NCI-H1417 (cell line): ENCODE measurements at regions not wholly inside any gene's neighbourhood (a gene's known extent, or its start where the extent isn't known, plus 50 kb on each side); places are given as distances from the start of the nearest gene placed in this dataset.
"Not testable (repeated sequence)": the region's sequence is repeated elsewhere in the genome, so short reads cannot be mapped to it uniquely, and the experiment has no call there.

Source experiments
- DNase-seq, 3 experiments: peaks; one replicate each; lab custom pipeline; 2025; lab: John Stamatoyannopoulos, UW

- no peak for DNase-seq
Measured at GRCh38 chr5:75002271-75002670, 50.1 kb downstream of the GCNT4 start.

DNA sequence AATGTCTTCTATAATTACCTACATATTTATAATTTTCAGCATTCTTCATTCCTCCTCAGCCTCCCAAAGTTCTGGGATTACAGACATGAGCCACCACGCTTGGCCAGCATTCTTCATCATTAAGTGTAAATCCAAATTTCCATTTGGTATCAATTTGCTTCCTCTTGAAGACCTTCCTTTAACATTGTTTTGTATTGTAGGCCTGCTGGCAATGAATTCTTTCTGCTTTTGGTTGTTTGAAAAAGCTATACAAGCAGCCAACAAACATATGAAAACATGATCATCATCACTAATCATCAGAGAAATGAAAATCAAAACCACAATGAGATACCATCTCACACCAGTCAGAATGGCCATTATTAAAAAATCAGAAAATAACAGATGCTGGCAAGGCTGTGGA, 56.4 kb downstream of the GCNT4 start:
- DNase-seq: no peak

GRCh38 chr5:74994826-74995225, 57.5 kb downstream of the GCNT4 start:
- DNase-seq: no peak

DNA sequence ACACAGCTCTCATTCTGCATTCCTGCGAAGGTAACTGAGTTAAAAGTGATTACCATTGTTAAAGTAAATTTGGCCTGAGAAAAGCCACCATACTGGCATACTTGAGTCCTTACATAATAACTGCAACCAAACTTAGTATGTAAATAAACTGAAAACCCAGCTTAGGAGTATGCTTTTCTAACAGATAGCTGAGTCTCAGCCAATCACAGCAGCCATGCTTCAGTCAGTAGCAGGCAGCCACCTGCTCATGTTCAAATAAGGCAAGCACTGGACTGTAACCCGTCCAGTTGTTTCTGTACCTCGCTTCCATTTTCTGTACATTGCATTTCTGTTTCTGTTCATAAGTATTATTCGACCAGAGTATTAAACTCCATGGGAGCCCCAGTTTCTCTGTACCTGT, 58.6 kb downstream of the GCNT4 start:
- DNase-seq: no peak

- DNase-seq: no peak
Measured at GRCh38 chr5:74992791-74993190, 59.6 kb downstream of the GCNT4 start.

- no peak for DNase-seq
Measured at GRCh38 chr5:74991522-74991921, 60.8 kb downstream of the GCNT4 start.

- DNase-seq: no peak
Measured at GRCh38 chr5:74990194-74990593, 62.2 kb downstream of the GCNT4 start.

GRCh38 chr5:74988273-74988983, 63.9 kb downstream of the GCNT4 start:
- no peak for DNase-seq

DNA sequence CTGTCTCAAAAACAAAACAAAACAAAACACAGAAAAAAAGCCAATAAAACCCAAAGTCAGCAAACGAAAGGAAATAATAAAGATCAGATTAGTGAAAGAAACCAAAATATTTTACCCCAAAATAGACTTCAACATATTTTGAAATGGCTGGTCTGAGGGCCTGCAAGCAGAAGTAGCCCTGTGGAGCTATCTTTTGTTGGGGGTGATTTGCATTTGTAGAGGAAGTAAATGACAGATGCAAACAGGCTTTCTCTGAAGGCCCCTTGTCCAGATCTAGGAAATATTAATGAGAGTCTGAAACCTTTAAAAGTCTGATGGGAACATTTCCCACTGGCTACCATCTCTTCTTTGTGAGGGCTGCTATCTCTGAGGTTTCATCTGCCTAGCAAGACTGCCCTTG, 74.0 kb downstream of the GCNT4 start:
- DNase-seq: no peak

DNA sequence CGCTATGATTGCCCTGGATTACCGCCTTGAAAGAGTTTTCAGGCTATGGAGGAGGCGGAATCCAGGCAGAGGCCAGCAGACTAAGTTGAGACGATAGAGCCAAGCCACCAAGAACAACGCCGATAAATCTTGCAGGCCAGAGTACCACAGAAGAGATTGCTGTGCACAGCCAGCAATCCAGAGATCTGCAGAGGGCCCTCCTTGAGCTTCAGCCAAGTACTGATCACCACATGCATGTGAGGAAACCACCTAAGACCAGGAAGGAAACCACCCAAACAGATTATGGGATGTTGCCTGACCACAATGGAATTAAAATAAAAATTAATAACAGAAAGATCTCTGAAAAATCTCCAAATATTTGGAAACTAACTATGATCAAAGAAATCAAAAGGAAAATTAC, 74.9 kb downstream of the GCNT4 start:
- no peak for DNase-seq

DNA sequence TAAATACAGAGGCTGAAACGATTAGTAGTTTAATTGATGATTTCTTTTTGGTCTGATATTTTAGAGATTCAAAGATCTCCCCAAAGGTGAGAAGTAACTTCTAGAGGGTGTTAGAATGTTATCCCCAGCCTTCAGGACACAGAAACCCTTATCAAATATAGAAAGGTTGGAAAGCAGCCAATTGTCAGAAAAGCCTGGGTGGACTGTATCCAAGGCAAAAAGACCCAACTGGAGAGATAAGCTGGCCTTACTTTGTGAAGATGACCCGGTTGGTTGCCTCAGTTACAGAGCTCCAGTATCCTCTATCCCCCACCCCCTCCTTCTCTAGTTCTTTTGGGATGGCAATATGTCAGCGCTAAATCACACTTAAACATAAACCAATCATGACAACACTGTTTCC, 75.7 kb downstream of the GCNT4 start:
- DNase-seq: no peak

GRCh38 chr5:74975582-74975981, 76.8 kb downstream of the GCNT4 start:
- DNase-seq: no peak

DNA sequence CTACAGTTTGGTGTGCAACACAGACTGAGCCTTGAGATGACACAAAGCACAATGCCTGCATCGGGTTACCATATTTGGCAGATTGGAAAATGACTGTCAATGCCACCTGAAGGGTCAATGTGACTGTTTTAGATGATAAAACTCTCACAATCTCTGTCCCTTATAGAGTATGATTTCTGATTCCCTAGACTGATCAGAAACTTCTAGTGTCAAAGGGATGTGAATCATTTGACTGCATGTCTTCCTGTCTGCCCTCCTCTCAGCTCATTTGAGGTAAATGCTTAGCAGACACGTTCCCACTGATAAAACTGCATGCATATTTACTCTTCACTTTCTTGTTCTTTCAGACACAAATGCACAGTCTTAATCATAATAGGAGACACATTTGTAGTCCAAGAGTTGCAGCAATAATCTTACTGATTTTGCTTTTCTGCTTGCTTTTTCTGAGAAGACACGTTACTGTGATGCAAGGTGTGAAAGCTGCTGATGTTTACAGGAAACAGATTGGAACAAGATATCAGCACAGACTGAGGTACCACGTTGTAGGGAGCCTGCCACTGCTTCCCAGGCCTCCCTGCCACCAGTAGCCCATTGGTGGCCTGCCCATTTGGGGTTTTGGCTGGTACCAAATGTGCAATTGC, 77.8 kb downstream of the GCNT4 start:
- DNase-seq: no peak

- no peak for DNase-seq
Measured at GRCh38 chr5:74973694-74974093, 78.7 kb downstream of the GCNT4 start.

GRCh38 chr5:74971947-74972460, 80.4 kb downstream of the GCNT4 start:
- no peak for DNase-seq

DNA sequence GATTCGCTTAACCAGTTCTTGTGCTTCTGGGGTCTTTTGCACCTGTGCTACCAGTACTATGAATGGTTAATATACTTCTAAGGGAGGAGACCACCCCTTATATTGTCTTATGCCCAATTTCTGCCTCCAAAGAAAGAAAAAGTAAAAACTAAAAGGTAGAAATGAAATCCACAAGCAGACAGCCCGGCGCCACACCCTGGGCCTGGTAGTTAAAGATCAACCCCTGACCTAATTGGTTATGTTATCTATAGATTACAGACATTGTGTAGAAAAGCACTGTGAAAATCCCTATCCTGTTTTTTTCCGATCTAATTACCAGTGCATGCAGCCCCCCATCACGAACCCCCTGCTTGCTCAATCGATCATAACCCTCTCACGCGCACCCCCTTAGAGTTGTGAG, 81.5 kb downstream of the GCNT4 start:
- DNase-seq: not testable (repeated sequence)

DNA sequence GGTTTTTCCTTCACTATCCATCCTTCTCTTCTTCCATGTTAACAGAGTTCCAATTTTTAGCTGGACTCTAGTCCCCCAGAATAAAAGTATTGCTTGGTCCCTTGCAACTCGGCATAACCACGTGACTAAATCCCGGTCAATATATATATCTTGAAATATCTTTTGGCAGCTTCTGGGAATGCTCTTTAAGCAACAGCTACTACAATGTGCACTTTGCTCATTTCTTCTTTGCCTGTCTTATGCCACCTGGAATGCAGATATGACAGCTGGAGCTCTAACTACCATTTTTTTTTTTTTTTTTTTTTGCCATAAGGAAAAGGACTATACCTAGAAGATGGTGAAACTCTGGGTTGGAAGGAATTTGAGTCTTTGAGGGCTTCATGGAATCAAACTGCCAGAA, 82.6 kb downstream of the GCNT4 start:
- DNase-seq: no peak

DNA sequence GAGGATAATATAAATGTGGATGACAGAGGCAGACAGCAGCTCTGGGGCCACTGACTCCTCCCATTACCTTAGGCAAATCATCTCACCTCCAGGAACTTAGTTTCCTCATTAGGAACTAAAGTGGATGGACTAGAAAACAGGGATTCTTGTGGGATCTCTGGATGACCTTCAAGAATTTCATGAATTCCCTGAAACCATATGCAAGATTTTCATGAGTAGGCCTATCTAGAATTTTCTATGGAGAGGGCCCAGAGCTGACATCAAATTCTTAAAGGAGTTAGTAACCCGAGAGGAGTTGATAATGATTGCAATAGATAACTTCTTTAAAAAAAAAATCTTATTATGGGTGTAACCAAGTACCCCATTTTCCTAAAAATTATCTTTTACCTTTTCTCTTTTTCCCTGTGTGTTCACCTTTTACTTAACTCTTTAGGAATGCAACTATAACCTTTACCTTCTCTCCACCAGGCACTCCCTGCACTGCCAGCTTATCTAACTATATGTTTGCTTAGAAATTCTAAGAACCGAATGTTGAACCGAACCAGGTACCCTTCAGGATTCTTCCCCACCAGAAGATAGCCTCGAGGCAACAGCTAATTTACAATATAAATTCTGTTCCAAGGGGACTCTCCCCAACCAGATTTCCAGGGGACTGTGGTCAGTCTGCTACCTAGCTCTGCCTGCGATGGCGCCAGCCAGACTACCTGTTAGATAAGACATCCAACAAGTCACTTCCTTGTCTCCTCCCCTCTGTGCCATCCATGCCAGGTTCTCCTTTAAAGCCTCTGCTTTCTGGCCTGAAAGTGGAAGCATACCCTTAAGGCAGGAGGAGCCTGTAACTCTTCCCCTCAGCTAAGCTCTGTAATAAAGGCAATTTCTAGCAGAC, 86.0 kb downstream of the GCNT4 start:
- no peak for DNase-seq

DNA sequence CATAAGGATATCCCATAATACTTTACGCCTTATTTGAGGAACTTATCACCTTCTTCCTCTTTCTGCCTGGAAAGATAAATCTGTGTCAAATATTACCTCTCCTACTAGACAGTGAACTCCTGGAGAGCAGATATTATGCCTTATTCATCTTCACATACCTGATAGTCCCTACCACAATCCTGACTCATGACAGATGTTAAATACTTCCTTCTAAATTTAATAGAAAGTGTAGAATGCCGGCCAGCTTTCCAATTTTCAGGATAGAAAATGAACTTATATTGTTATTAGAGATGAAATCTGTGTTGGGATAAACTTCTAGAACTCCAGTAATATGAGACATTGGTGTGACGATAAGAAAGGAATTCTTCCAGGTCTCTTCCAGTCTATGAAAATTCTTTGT, 89.0 kb downstream of the GCNT4 start:
- DNase-seq: no peak

- DNase-seq: no peak
Measured at GRCh38 chr5:74957906-74958305, 91.7 kb upstream of the FAM169A start.

- DNase-seq: no peak
Measured at GRCh38 chr5:74957029-74957784, 91.0 kb upstream of the FAM169A start.

DNA sequence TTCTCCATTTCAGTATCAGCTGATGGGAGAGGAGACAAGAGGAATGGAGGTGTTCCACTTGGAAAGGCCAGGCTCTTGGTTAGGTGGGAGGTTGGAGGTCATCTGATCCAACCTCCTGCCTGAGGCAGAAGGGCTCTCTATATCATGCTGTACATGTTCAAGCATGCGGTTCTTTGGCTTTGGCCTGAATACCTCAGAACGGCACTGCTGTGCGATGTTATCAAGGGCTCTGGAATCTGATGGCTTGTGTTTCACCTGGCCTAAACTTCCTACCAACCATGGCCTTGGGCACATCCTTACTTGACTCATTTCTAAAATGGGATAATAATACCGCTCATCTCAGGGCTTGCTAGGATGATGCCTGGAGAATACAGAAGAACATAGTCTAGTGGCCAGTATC, 90.1 kb upstream of the FAM169A start:
- no peak for DNase-seq
